IPS DF 4.7 (cell line): ENCODE measurements at regions not wholly inside any gene's neighbourhood (a gene's known extent, or its start where the extent isn't known, plus 50 kb on each side); places are given as distances from the start of the nearest gene placed in this dataset.

ENCODE experiments used
- DNase-seq: peaks from one replicate; pipeline ENCODE4 v3.0.0-alpha.2; 2013; ENCODE audit warnings: low spot score; ENCODE audit errors: extremely low read depth

DNA sequence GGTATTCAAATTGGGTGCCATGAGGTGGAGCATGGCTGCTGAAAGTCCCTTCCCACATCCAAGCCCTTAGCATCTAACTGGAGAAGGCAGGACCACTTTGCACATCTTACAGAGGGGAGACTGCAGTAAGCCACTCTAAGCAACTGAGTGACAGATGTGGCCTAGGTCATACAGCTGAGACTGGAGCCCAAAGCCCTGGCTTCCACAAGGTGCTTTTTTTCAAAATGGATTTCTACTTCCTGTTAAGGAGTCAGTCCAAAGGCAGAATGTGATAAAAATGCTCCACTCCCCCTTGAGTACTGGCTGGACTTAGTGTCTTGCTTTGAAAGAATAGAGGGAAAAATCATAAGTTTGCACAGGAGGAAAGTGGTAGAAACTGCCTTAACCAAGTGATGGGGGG, 424.0 kb upstream of the SPRED2 start:
- no peak for DNase-seq

DNA sequence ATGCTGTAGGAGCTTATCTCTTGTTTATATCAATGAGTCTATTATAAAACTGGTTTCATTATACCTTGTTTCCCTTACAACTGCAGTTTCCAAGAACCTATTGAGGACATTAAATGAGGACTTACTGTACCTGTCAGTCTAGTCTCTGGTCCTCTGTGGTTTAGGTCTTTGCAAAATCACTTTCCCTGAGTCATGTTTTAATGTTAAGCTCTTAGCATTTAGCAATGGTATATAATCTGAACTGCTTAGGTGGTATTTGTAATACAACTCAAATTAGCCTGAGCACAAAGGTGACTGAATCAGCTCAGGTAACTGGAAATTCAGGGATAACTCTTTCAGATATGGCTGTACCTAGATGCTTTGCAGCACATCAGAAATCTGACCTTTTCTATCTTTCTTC, 418.3 kb upstream of the SPRED2 start:
- DNase-seq, result no peak

DNA sequence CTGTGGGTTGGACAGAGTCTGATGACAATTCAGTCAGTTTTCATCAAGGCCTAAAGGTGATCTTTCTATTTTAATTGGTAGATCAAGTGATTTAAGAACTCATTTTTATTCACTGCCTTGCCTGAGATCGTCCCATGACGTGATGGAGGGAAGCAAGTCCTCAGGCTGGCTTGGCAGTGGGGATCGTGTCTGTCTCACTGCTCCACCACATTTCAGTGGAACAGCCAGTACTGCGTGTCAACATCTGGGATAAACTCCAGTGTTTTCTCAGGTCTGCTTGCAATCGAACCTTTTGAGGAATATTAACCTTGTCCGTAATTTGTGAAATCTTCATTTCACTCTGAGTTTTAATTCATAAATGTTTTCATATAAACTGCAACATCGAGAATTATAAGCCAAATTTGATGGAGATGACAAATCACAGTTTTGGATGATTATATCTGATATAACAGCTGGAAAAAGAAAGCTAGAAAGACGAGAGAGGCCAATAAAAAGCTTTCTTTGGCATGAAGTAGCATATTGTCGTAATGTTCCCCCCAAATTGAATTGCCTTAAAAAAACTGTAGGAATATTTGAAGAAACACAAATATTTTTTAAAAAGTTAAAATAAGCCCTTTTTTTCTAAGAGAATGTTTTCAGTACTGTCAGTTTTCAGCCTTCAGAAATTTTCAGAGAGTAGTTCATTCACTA, 414.7 kb upstream of the SPRED2 start:
- no peak for DNase-seq

DNA sequence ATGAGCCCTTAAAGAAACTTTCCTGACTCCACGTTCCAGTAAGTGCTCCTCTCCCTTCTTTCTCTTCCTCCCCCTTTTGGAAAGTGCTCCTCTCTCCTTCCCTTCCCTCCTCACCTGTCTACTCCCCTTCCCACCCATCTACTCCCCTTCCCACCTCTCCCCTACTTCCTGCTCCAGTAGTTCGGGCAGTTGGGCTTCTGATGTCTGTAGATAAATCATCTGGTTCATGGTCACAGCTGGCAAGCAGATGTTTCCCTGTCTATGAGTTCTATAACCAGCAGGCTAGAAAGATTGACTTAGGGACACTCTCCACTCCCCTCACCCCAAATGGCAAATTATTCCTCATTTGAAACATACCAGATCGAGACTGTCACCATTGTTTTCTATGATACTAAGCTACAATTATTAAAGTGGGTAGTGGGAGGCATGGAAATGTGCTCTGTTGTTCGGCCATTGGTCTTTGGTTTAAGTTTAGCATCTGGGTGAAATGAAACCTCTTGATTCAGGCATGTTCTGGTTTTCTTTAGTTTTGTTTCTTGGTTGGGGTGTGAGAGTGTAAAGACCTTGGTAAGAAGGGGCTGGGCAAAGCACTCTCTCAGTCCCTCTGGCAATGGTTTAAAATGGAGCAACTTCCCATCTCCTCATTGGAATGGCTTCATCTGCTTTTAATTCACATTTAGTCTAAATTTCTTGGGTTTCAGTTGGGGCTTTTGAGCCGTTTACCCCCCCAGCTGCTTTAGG, 413.2 kb upstream of the SPRED2 start:
- no peak for DNase-seq

DNA sequence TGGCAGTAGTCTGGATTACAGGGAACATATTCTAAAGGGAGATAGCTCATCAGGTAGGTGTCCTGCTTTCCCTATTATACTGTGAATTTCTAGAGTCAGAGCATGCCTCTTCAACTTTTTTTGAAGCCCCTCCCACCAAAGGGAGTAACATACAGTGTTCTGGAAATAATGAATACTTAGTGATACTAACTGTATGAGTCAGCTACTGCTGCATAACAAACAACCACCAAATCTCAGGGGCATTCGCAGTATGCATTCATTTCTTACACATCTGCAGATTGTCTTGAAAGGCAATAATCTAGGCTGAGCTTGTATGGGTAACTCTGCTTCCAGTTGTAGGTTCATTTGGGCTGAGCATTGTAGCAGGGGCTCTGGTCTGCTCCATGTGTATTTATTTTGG, 409.7 kb upstream of the SPRED2 start:
- no peak for DNase-seq

DNA sequence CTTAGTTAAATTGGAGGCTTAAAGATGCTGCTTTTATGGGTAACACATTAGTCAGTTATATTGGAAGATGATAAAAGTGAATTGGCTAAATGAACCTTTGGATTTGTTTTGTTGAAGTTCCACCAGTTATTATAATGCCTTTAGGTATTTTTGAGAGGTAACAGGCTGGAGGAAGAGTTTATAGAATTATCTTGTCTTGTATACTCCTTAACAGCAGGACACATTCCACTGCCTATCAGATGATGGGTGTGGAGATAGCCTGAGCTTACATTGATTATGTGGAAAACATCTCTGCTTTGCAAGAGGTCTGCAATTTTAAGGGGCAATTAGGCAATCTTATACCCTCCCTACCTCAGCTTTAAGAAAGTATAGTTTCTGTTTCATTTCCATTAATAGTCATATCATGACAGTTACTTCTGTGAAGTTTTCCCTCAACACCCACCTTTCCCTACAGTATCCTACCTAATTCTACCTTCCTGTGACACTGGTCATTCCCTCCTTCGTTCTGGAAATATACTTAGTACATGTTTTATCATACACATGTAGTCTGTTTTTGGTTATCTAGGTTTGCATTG, 403.7 kb upstream of the SPRED2 start:
- no peak for DNase-seq

DNA sequence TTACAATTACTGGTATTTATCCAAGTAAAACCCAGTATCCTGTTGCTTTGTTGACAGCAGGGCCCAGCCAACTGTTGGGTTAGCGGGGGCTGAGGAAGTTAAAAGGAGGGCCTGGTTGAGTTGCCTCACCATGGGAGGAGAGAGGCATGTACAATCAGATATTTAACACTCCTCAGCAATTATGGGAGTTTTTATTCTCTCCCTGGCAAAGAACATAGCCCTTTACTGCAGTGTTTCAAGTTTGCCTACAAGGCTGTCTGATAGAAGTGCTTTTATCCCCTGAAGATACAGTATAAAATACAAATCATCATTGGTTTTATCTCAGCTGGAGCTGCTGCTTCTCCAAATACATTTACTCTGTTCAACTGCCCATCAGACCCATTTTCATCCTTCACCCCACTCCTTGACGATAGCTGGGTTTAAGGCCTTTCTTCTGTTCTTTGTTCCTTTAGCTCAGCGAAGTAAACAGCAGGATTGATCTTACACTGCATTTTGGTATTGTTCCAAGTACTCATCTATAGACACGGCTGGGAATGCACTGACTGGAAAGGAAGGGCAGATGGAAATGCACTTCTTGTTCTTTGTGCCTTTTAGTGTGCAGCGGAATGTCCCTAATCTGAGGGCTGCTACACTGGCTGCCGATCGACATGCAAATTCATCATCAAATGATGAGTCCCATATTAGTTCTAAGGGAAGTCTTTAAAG, 402.5 kb upstream of the SPRED2 start:
- DNase-seq, result no peak

DNA sequence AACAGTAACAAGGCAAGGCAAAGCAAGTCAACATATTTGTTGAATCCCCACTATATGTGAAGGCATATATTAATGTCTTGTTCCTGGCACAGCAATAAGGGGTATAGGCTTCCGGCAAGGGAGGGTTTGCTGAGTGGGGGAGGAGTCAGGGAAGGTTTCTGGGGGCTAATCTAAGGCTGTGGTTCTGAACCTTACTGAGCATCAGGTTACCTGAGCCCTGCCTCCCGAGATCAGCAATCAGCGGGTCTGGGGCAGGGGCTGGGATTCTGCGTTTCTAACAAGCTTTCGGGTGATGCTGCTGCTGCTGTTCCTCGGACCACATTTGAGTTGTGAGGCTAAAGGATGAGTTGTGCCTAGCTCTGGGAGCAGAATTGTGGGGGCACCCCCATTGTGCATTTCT, 401.7 kb upstream of the SPRED2 start:
- peak; percentile 5 for DNase-seq

DNA sequence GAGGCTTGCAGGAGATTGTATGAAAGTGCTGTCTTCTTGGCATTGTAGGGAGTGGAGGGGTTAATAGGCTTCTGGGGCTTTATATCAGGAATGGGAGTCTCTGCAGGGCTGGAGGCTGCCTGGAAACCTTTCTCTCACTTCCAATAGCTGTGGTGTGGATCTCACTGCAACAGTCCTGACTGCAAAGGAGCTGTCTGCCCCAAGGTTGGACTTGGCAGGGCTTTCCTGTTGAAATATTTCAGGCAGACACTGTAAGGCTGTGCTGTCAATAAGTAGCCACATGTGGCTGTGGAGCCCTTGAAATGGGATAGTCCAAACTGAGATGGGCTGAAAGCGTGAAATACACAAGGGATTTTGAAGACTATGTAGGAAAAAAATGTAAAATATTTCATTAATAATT, 399.1 kb upstream of the SPRED2 start:
- DNase-seq, result no peak

DNA sequence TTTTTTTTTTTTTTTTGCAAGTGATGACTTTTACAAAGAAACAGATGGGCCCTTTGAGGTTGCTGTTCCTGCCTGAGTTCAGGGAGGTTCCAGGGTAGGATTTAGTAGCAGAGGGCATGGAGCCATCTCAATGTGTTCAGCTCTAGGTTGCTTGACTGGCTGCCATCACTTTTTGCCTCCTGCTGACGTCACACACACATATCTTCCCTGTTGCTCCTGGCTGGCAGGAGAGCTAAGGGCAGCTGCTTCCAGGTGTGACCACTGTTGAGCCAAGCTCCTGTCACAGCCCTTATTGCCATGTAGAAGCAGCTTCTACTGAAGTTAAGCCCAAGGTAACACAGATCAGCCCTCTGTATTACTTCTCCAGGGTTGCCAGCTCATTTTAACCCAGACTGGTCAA, 394.2 kb upstream of the SPRED2 start:
- no peak for DNase-seq

DNA sequence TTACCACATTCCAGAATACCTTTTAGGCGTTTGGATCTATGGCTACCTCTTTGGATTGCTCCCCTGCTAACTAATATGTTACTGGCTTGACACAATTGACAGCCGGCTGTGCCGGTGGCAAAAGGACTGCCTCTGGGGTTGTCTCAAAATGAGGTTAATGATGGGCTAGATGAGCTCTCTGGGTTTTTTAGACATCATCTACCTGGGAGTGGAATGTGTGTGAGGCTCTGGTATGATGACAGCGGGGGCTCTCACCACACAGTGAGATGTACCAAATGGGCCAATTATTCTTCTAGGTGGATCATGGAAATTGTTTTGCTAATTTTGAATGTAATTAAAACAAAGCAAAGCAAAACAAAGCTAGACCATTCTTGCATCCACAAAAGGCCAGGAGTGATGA, 391.1 kb upstream of the SPRED2 start:
- DNase-seq, result no peak

DNA sequence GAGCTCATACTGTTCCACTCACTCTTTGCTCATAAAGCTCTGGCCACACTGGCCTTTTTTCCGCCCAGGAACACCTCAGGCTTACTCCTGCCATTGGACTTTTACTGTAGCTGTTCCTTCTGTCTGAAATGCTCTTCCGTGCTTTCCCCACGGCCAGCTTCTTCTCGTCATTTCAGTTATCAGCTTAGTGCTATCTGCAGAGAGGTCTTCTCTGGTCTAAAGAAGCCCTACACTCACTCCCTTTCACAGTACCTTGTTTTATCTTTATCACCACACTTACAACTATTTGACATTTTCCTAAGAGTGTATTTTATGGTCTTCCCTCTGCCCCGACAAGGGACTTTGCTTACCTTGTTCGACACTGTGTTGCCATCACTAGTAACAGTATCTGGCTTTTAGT, 388.1 kb upstream of the SPRED2 start:
- DNase-seq, result no peak

DNA sequence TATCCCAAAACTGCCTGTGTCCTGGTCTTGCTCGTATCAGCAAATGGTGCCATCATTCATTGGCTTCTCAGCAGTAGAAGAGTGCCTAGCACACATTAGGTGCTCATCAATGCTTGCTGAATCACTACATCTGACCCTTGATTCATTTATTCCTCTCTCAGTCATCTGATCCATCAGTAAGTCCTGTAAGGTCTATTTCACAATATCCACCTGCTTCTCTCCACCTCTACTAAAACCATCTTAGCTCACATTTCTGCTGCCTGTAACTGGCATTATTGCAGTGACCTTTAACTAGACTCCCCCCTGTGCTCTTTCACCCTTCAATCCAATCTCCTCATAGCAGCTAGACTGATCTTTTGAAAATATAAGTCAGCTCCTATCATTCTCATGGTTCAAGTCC, 387.6 kb upstream of the SPRED2 start:
- DNase-seq, result no peak

DNA sequence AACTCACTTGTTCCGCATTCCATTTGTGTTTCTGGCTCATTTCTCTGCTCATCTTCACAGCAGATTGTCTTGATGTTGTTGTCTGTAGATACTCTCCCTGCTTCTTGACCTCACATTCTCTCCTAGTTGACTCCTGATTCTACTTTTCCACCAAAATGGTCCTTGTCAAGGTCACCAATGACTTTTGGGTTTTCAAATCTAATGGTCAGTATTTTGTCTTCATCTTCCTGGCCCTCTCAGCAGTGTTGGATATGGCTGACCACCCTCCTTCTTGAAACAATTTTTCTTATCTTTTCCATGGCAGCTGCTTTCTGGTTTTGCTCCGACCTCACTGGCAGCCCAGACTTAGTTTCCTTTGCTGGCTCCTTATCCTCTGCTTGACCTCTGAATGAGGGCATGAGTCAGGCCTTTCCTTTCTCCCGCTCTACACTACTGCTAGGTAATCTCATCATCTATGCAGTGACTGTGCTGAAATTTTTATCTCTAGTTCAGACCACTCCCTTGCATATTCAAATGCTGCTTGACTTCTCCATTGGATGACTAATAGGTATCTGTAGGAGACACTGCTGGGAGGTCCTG, 386.6 kb upstream of the SPRED2 start:
- DNase-seq, result no peak

DNA sequence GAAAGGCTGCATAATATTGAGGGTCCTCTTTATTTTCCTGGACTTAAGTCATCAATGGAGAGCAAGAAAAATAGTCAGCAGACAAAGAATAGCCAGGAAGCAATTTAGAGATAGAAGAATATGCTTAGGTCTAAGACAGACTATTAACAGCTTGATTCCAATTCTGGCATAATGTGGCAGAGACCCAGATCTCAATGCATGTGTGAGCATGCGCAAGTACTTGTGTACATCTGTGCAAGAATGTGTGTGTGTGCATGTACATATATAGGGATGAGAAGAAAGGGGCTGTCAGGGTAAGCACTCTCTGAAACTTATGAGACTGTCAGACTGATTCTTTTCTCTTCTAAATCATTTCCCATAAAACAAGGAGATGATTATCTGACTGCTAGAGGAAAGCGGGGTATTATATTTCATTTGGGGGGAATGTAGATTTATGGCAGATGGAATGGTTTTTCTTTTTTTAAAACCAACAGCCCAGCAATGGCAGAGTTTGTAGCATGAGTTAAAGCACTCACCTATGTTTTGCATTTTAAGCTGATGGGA, 381.3 kb upstream of the SPRED2 start:
- DNase-seq, result no peak

DNA sequence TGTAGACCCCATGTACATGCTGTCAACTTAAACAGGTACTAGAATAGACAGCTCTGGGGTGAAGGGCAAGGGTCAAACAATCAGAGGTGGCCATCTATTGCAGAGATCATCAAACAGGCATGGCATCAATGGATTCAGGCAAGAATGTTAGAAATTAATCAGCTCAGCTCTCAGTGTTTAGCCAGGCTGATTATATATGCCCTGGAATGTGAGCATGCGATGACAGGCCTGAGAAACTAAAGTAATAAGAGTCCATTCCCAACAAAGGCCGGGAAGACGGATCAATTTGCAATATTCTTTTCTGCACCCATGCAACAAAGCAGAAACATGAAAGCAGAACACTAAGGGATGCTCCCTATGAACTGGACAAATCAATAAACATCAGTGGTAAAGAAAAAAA, 380.5 kb upstream of the SPRED2 start:
- DNase-seq, result no peak

DNA sequence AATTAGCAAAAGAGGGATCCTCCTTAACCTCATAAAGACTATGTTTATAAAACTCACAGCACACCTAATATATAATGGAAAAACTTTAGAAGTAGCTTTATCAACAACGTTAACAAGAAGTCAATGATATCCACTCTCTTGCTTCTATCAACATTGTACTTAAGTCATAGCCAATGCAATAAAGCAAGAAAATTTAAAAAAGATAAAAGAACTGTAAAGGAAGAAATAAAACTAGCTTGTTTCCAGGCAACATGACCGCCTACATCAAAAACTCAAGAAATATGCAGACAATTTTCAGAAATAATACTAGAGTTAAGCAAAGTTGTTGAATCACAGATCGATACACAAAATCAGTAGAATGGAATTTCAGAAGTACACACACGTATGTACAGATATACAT, 375.5 kb upstream of the SPRED2 start:
- DNase-seq, result no peak

DNA sequence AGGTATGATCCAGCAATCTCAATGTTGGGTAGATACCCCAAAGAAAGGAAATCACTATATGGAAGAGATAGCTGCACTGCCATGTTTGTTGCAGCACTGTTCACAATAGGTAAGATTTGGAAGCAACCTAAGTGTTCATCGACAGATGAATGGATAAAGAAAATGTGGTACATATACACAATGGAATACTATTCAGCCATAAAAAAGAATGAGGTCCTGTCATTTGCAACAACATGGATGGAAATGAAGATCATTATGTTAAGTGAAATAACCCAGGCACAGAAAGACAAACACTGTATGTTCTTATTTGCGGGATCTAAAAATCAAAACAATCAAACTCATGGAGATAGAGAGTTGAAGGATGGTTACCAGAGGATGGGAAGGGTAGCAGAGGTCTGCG, 372.4 kb upstream of the SPRED2 start:
- DNase-seq, result no peak

DNA sequence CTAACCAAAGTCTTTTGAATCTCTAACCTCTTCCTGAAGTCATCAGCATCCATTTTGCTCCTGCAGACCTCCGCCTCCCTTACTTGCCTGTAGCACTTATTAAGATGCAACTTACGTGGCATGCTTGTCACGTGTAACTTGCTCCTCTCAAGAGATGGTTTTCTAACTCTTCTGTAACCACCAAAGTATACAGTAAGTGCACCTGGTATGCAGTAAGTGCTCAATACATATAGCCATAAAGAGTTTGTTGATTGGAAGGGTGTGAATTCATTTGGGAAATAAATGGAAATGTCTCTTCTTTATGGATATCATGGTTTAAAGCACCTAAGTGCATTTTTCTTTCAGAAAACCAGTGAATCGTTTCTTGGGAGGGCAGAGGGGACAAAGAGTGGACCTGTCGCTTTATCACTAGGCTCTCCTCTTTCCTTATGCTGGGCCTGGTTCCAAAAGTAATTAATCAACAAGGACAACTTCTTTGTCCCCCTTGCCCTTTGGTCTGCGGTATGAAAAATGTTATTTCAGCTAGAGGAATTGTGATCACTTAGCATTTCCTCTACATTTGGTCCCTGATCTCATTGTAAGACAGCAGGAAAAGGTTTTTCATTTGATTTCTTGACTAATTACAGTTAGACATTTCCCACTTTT, 370.0 kb upstream of the SPRED2 start:
- DNase-seq, result no peak

DNA sequence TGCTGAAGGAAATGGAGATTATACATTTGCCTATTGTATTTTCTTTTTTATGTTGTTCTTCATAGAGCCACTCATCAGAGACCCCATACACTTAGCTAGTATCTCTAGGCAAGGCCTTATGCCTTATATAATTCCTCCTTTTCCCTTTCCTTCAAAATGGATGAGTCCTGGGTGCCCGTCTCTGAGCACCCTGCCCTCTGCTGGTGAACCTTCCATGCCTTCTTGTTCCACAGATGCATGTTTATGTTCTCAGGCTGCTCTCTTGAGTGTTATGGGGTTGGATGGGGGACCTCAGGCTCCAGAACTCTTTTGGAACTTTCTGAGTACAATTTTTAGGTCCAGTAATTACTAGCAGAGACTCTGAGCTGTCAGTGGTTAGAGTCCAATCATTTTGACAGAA, 368.6 kb upstream of the SPRED2 start:
- peak; percentile 9 for DNase-seq

DNA sequence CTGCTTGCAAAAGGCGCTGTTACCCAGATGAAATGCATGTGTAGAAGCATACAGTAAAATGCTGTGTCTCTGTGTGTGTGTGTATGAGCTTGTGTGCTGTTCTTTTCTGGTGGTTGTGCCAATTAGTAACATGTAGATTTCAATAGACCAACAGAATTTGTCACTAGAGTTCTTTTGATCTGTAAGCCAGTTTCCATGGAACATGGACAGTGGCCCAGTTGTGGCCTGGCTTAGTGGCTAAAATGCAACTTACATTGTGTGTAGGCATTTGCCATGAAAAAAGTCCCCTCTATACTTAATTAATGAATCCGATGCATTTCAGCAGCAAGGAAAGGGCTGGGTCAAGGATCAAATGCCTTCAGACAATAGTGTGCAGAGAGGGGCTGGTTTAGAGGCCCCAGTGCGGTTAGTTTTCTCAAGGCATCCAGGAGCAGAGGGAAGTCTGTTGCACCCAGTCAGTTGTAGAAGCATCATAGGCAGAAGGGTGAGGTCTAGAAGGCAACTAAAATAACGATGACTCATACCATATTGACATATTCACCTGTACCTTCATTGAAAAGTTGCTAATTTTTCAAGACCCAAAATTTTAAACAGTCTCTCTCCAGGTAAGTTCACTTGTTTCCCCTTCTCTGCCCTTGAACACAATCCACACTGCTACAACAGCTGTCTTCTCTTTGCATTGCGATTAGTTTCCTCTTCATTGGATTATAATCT, 366.9 kb upstream of the SPRED2 start:
- no peak for DNase-seq
